Smooth muscle cell (in vitro differentiated cells): ENCODE measurements at regions not wholly inside any gene's neighbourhood (a gene's known extent, or its start where the extent isn't known, plus 50 kb on each side); places are given as distances from the start of the nearest gene placed in this dataset.

Experiments
- DNase-seq: peaks from one replicate; lab custom pipeline; 2025; ENCODE audit not compliant: unreplicated experiment; lab: John Stamatoyannopoulos, UW
- H2AFZ ChIP-seq: fragments of 200-600 bp; sonication (generic); 2 replicates; pipeline ENCODE4 v1.6.0; 2016; ENCODE audit warnings: antibody characterized with exemption, low read depth, mild to moderate bottlenecking
- H3F3A ChIP-seq: fragments of 200-600 bp; sonication (generic); 2 replicates; pipeline ENCODE4 v1.6.0; 2017; ENCODE audit warnings: antibody characterized with exemption, low read depth
- H3K27ac ChIP-seq: fragments of 200-600 bp; sonication (generic); 2 replicates; pipeline ENCODE4 v1.5.1; 2016; ENCODE audit warnings: low read depth, mild to moderate bottlenecking
- H3K27me3 ChIP-seq: fragments of 200-600 bp; sonication (generic); 2 replicates; pipeline ENCODE4 v1.6.1; 2016; ENCODE audit warnings: low read depth, mild to moderate bottlenecking
- H3K36me3 ChIP-seq: fragments of 200-600 bp; sonication (generic); 2 replicates; pipeline ENCODE4 v1.5.1; 2016; ENCODE audit warnings: low read depth
- H3K4me1 ChIP-seq: fragments of 200-600 bp; sonication (generic); 2 replicates; pipeline ENCODE4 v1.5.1; 2016; ENCODE audit warnings: low read depth
- H3K4me2 ChIP-seq: fragments of 200-600 bp; sonication (generic); 2 replicates; pipeline ENCODE4 v1.6.0; 2016; ENCODE audit warnings: mild to moderate bottlenecking
- H3K4me3 ChIP-seq: fragments of 200-600 bp; sonication (generic); 2 replicates; pipeline ENCODE4 v1.5.1; 2016; ENCODE audit warnings: mild to moderate bottlenecking
- H3K79me2 ChIP-seq: fragments of 200-600 bp; sonication (generic); 2 replicates; pipeline ENCODE4 v1.6.0; 2016; ENCODE audit warnings: low read depth, mild to moderate bottlenecking
- H3K9ac ChIP-seq: fragments of 200-600 bp; sonication (generic); 2 replicates; pipeline ENCODE4 v1.6.0; 2016; ENCODE audit warnings: low read depth
- H3K9me3 ChIP-seq: fragments of 200-600 bp; sonication (generic); replicated peaks from 2 replicates; pipeline ENCODE4 v1.5.1; 2016; ENCODE audit warnings: low read depth
- H4K20me1 ChIP-seq: fragments of 200-600 bp; sonication (generic); 2 replicates; pipeline ENCODE4 v1.6.0; 2016; ENCODE audit warnings: low read depth
- CTCF ChIP-seq: fragments of 200-600 bp; sonication (generic); IDR thresholded peaks from 2 replicates; pipeline ENCODE4 v1.5.1; 2017; ENCODE audit warnings: borderline replicate concordance, mild to moderate bottlenecking, antibody characterized with exemption; ENCODE audit not compliant: insufficient read depth, poor library complexity, severe bottlenecking
- WGBS: methylation state at CpG from one replicate; pipeline ENCODE4 v1.1.7; 2016; ENCODE audit warnings: low lambda C conversion rate; 5-methylcytosine and 5-hydroxymethylcytosine counted together

DNA sequence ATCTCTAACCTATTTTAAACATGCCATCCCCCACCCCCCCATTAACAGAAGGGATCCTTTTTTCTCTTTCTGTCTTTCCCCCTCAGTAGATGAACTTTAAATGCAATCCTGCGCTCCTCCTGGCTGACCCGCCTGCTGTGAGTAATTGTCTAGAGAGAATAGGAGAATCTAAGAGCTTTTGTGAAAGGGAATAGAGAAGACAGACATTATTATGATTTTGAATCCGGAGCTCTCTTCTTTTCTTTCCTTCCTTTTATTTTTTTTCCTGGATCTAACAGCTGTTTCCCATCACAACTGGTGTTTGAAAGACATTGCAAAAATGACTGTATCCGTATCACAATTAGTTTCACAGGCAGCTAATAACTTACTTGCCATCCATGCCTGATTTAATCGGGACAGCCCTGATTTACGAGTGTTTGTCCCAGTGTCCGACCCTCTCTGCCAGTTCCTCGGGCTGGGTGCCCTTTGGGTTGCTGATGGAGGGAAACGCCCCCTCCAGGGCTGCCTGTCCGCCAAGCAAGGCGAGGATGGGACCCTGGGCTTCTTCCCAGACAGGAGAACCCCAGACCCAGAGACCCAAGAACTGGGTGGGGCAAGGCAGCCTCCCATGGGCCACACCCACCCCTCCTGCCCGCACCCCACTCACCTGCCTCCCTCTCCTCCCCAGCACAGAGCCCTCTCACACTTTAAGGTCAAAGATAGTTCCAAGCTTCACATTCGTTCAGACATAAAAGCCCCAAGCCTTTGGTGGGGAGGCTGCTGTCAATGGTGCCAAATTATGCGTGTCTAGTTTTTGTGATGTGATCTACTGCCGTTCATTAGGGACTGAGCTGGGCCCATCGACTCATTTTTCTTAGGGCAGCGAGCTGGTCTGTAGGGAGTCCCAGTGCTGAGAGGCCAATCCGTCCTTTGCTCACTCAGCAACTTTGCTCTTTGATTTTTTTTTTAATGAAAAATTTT is 231.7 kb downstream of the ZNF516 start:
- 85% methylated on average over 17 of the region's 18 CpGs for WGBS
- TF ChIP-seq CTCF, result no peak
- DNase-seq, result no peak

DNA sequence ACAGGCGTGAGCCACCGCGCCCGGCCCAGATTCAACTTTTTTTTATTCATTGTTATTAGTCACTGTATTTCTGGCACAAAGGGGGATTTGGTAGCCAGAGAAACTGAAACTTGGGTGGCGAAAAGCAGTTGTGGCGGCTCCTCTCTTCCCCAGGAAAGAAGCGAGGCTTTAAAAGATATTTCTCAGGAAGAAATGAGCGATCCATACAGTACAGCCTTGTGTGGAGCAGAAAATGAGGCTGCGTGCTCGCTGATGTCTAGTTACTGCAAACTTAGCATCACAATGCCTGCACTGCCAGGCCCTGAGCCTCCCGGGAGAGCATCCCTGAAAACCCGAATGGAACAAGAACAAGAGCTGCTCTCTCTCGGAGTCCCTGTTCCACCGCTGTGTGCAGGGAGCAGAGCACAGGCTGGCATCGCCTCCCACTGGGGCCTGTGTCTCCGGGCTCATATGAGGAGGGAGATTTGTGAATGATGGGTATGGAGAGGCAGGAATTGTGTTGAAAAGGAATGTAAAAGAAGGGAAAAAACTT is 234.0 kb downstream of the ZNF516 start:
- H3K79me2 ChIP-seq, result no peaks in the 10 kb centered on the region
- peaks cover 37% of the 10 kb centered on the region for H3K4me1 ChIP-seq
- H4K20me1 ChIP-seq, result no peaks in the 10 kb centered on the region
- no peak for TF ChIP-seq CTCF
- H3F3A ChIP-seq, result no peaks in the 10 kb centered on the region
- no peak for DNase-seq
- no peak overlapping the region for H3K9ac ChIP-seq
- H3K9me3 ChIP-seq, result no peaks in the 10 kb centered on the region
- H3K27ac ChIP-seq, result no peak overlapping the region
- no peak overlapping the region for H3K4me3 ChIP-seq
- H3K36me3 ChIP-seq, result no peaks in the 10 kb centered on the region
- 88% methylated on average over 16 of the region's 16 CpGs for WGBS
- H3K4me2 ChIP-seq, result no peak overlapping the region
- peak overlapping the region; percentile 19 for H2AFZ ChIP-seq
- no peaks in the 10 kb centered on the region for H3K27me3 ChIP-seq

More for the DNA sequence above, 231.7 kb downstream of the ZNF516 start:
- no peak overlapping the region for H3K4me2 ChIP-seq
- peaks cover 26% of the 10 kb centered on the region for H3K4me1 ChIP-seq
- no peak overlapping the region for H3K9ac ChIP-seq
- H3K9me3 ChIP-seq, result no peaks in the 10 kb centered on the region
- no peak overlapping the region for H2AFZ ChIP-seq
- H4K20me1 ChIP-seq, result no peaks in the 10 kb centered on the region
- H3K4me3 ChIP-seq, result no peak overlapping the region
- H3K36me3 ChIP-seq, result no peaks in the 10 kb centered on the region
- no peak overlapping the region for H3K27ac ChIP-seq
- no peaks in the 10 kb centered on the region for H3K27me3 ChIP-seq
- H3F3A ChIP-seq, result no peaks in the 10 kb centered on the region
- no peaks in the 10 kb centered on the region for H3K79me2 ChIP-seq

GRCh38 chr18:76259711-76260110 is 235.3 kb downstream of the ZNF516 start:
- no peak for DNase-seq
- Histone ChIP-seq H3K79me2 (no peaks in the 10 kb centered on the region), H2AFZ (no peak overlapping the region), H3K9me3 (no peaks in the 10 kb centered on the region), H3K4me3 (no peak overlapping the region), H3K4me2 (no peak overlapping the region), H3K27me3 (no peaks in the 10 kb centered on the region), H3F3A (no peaks in the 10 kb centered on the region), H3K36me3 (no peaks in the 10 kb centered on the region), H3K27ac (no peak overlapping the region), H3K4me1 (peaks cover 32% of the 10 kb centered on the region), H4K20me1 (no peaks in the 10 kb centered on the region), H3K9ac (no peak overlapping the region)
- TF ChIP-seq CTCF, result no peak
- 93% methylated on average over 11 of the region's 11 CpGs for WGBS
